HG02981 (cell line): ENCODE measurements at regions not wholly inside any gene's neighbourhood (a gene's known extent, or its start where the extent isn't known, plus 50 kb on each side); places are given as distances from the start of the nearest gene placed in this dataset.
"Not testable (repeated sequence)": the region's sequence is repeated elsewhere in the genome, so short reads cannot be mapped to it uniquely, and the experiment has no call there.

Experiments
- ATAC-seq: cut with Tn5 transposase; IDR thresholded peaks from one replicate; pipeline ENCODE4 v1.9.1; 2021; ENCODE audit warnings: mild to moderate bottlenecking, moderate library complexity; ENCODE audit not compliant: unreplicated experiment

- ATAC-seq = not testable (repeated sequence)
These were observed 587.5 kb upstream of the CELF4 start for GRCh38 chr18:38153116-38153515.

- ATAC-seq = no peak
These were observed 551.1 kb upstream of the CELF4 start for GRCh38 chr18:38116716-38117115.

- no peak for ATAC-seq
These were observed 549.6 kb upstream of the CELF4 start for GRCh38 chr18:38115201-38115600.

GRCh38 chr18:38087538-38087937 is 521.9 kb upstream of the CELF4 start:
- no peak for ATAC-seq

- no peak for ATAC-seq
These were observed 515.9 kb upstream of the CELF4 start for GRCh38 chr18:38081516-38081915.

- ATAC-seq = no peak
These were observed 511.6 kb upstream of the CELF4 start for GRCh38 chr18:38077229-38077628.

GRCh38 chr18:38076346-38077070 is 510.9 kb upstream of the CELF4 start:
- ATAC-seq = no peak

GRCh38 chr18:38074298-38074876 is 508.8 kb upstream of the CELF4 start:
- no peak for ATAC-seq

GRCh38 chr18:38067821-38068220 is 502.2 kb upstream of the CELF4 start:
- ATAC-seq = no peak

- ATAC-seq = no peak
These were observed 501.5 kb upstream of the CELF4 start for GRCh38 chr18:38067086-38067485.

GRCh38 chr18:38052879-38053590 is 487.4 kb upstream of the CELF4 start:
- no peak for ATAC-seq

- ATAC-seq = no peak
These were observed 482.2 kb upstream of the CELF4 start for GRCh38 chr18:38047820-38048219.

GRCh38 chr18:38046651-38047050 is 481.1 kb upstream of the CELF4 start:
- no peak for ATAC-seq

GRCh38 chr18:38045845-38046244 is 480.2 kb upstream of the CELF4 start:
- ATAC-seq = no peak

GRCh38 chr18:38042211-38042890 is 476.8 kb upstream of the CELF4 start:
- no peak for ATAC-seq

- ATAC-seq = no peak
These were observed 472.6 kb upstream of the CELF4 start for GRCh38 chr18:38038242-38038641.

- no peak for ATAC-seq
These were observed 469.6 kb upstream of the CELF4 start for GRCh38 chr18:38035193-38035592.

GRCh38 chr18:38033282-38033681 is 467.7 kb upstream of the CELF4 start:
- ATAC-seq = no peak

- ATAC-seq = no peak
These were observed 466.9 kb upstream of the CELF4 start for GRCh38 chr18:38032516-38032915.

GRCh38 chr18:38028946-38029345 is 463.3 kb upstream of the CELF4 start:
- no peak for ATAC-seq

- no peak for ATAC-seq
These were observed 459.9 kb upstream of the CELF4 start for GRCh38 chr18:38025433-38026038.
